ENCODE measurements at regions not wholly inside any gene's neighbourhood (a gene's known extent, or its start where the extent isn't known, plus 50 kb on each side); places are given as distances from the start of the nearest gene placed in this dataset.
"Not testable (repeated sequence)": the region's sequence is repeated elsewhere in the genome, so short reads cannot be mapped to it uniquely, and the experiment has no call there.

GRCh38 chr9:64016246-64016645 lies 1268.8 kb downstream of the FOXD4L5 start:
- not testable (repeated sequence) for H3K9me3 ChIP-seq (ENCODE audit: control insufficient read depth, low read length); H3K4me3 ChIP-seq (ENCODE audit: low read length)

GRCh38 chr9:64015136-64015535 lies 1269.9 kb downstream of the FOXD4L5 start:
- H3K4me3 ChIP-seq (ENCODE audit: low read length) = no peak overlapping the region
- DNase-seq (peak in 1 of 3 donors; percentile 21), ATAC-seq (peak in 1 of 2 donors; percentile 11)
- intact Hi-C loops (cut with DNase I) = no loop called here
- 72% methylated on average over 17 of the region's 17 CpGs for WGBS
- H3K27ac ChIP-seq (ENCODE audit: low read length) = no peak overlapping the region
- no peaks in the 10 kb centered on the region for H3K4me1 ChIP-seq (ENCODE audit: control insufficient read depth, insufficient read depth, low read length)
- H3K27me3 ChIP-seq (ENCODE audit: control insufficient read depth, insufficient read depth) = no peaks in the 10 kb centered on the region
- H3K9me3 ChIP-seq (ENCODE audit: control insufficient read depth, low read length) = no peaks in the 10 kb centered on the region

More at GRCh38 chr9:64016246-64016645, 1268.8 kb downstream of the FOXD4L5 start:
- intact Hi-C loops (cut with DNase I); H3K27ac ChIP-seq (ENCODE audit: low read length); H3K4me1 ChIP-seq (ENCODE audit: control insufficient read depth, insufficient read depth, low read length); H3K27me3 ChIP-seq (ENCODE audit: control insufficient read depth, insufficient read depth); ATAC-seq: not testable (repeated sequence)
- peak in 1 of 3 donors; percentile 18 for DNase-seq
- WGBS = 41% methylated on average over 29 of the region's 31 CpGs

- peak; percentile 21 to 31 for ATAC-seq
- H3K27ac ChIP-seq (ENCODE audit: low read length); H3K27me3 ChIP-seq (ENCODE audit: control insufficient read depth, insufficient read depth); H3K4me1 ChIP-seq (ENCODE audit: control insufficient read depth, insufficient read depth, low read length); intact Hi-C loops (cut with DNase I); H3K4me3 ChIP-seq (ENCODE audit: low read length); H3K9me3 ChIP-seq (ENCODE audit: control insufficient read depth, low read length): not testable (repeated sequence)
- WGBS = 69% methylated on average over 32 of the region's 32 CpGs
- peak in 2 of 3 donors; percentile 13 to 44 for DNase-seq
Measured at GRCh38 chr9:64014386-64015091, 1270.5 kb downstream of the FOXD4L5 start.

GRCh38 chr9:64013122-64013521 lies 1271.9 kb downstream of the FOXD4L5 start:
- H3K4me3 ChIP-seq (ENCODE audit: low read length); H3K4me1 ChIP-seq (ENCODE audit: control insufficient read depth, insufficient read depth, low read length); H3K27ac ChIP-seq (ENCODE audit: low read length); H3K27me3 ChIP-seq (ENCODE audit: control insufficient read depth, insufficient read depth); intact Hi-C loops (cut with DNase I); H3K9me3 ChIP-seq (ENCODE audit: control insufficient read depth, low read length); ATAC-seq: not testable (repeated sequence)
- DNase-seq = peak in 1 of 3 donors; percentile 22
- 97% methylated on average over 1 of the region's 1 CpG for WGBS

- H3K4me3 ChIP-seq (ENCODE audit: low read length); H3K27ac ChIP-seq (ENCODE audit: low read length); DNase-seq; H3K27me3 ChIP-seq (ENCODE audit: control insufficient read depth, insufficient read depth); H3K9me3 ChIP-seq (ENCODE audit: control insufficient read depth, low read length); H3K4me1 ChIP-seq (ENCODE audit: control insufficient read depth, insufficient read depth, low read length); ATAC-seq; intact Hi-C loops (cut with DNase I): not testable (repeated sequence)
- WGBS = 85% methylated on average over 3 of the region's 3 CpGs
Measured at GRCh38 chr9:64012014-64012413, 1273.0 kb downstream of the FOXD4L5 start.

GRCh38 chr9:63979741-63980140 lies 1305.3 kb downstream of the FOXD4L5 start:
- H3K27ac ChIP-seq (ENCODE audit: low read length); H3K9me3 ChIP-seq (ENCODE audit: control insufficient read depth, low read length); H3K4me3 ChIP-seq (ENCODE audit: low read length); intact Hi-C loops (cut with DNase I); ATAC-seq; DNase-seq; H3K27me3 ChIP-seq (ENCODE audit: control insufficient read depth, insufficient read depth); H3K4me1 ChIP-seq (ENCODE audit: control insufficient read depth, insufficient read depth, low read length): not testable (repeated sequence)
- WGBS = 75% methylated on average over 23 of the region's 23 CpGs

Measured in right cardiac atrium (tissue), 5 donors.